Neural progenitor cell (in vitro differentiated cells): ENCODE measurements at regions not wholly inside any gene's neighbourhood (a gene's known extent, or its start where the extent isn't known, plus 50 kb on each side); places are given as distances from the start of the nearest gene placed in this dataset.

ENCODE experiments used
- DNase-seq: peaks from one replicate; pipeline ENCODE4 v3.0.0-alpha.2; 2016; ENCODE audit warnings: low spot score
- H2AFZ ChIP-seq: fragments of 200-600 bp; sonication (generic); replicated peaks from 2 replicates; pipeline ENCODE4 v1.6.1; 2016; ENCODE audit warnings: antibody characterized with exemption
- H3F3A ChIP-seq: fragments of 200-600 bp; sonication (generic); 2 replicates; pipeline ENCODE4 v1.6.1; 2016; ENCODE audit warnings: antibody characterized with exemption, low read depth
- H3K27ac ChIP-seq: fragments of 200-600 bp; sonication (generic); 2 replicates; pipeline ENCODE4 v1.5.1; 2016; ENCODE audit warnings: mild to moderate bottlenecking
- H3K27me3 ChIP-seq: fragments of 200-600 bp; sonication (generic); 2 replicates; pipeline ENCODE4 v1.6.1; 2016; ENCODE audit warnings: mild to moderate bottlenecking, moderate library complexity
- H3K36me3 ChIP-seq: fragments of 200-600 bp; sonication (generic); 2 replicates; pipeline ENCODE4 v1.5.1; 2016
- H3K4me1 ChIP-seq: fragments of 200-600 bp; sonication (generic); 2 replicates; pipeline ENCODE4 v1.6.1; 2016; ENCODE audit warnings: mixed run types
- H3K4me2 ChIP-seq: fragments of 200-600 bp; sonication (generic); 2 replicates; pipeline ENCODE4 v1.6.1; 2016
- H3K4me3 ChIP-seq: fragments of 200-600 bp; sonication (generic); 2 replicates; pipeline ENCODE4 v1.5.1; 2016
- H3K79me2 ChIP-seq: fragments of 200-600 bp; sonication (generic); 2 replicates; pipeline ENCODE4 v1.6.1; 2016; ENCODE audit warnings: low read depth
- H3K9ac ChIP-seq: fragments of 200-600 bp; sonication (generic); 2 replicates; pipeline ENCODE4 v1.6.1; 2016
- H3K9me3 ChIP-seq: fragments of 200-600 bp; sonication (generic); 2 replicates; pipeline ENCODE4 v1.5.1; 2016; ENCODE audit warnings: low read depth
- H4K20me1 ChIP-seq: fragments of 200-600 bp; sonication (generic); 2 replicates; pipeline ENCODE4 v1.6.1; 2016; ENCODE audit warnings: low read depth
- H3K27ac Mint-ChIP-seq: 3 replicates; pipeline ENCODE4 v1.8.0; 2021; ENCODE audit warnings: mixed read lengths
- H3K27me3 Mint-ChIP-seq: 2 replicates; pipeline ENCODE4 v1.8.0; 2022; ENCODE audit warnings: low read depth, mild to moderate bottlenecking, inconsistent platforms, moderate library complexity, mixed read lengths; ENCODE audit not compliant: insufficient read depth
- H3K36me3 Mint-ChIP-seq: 3 replicates; pipeline ENCODE4 v1.8.0; 2021; ENCODE audit warnings: mixed read lengths
- H3K4me1 Mint-ChIP-seq: 3 replicates; pipeline ENCODE4 v1.8.0; 2021; ENCODE audit warnings: mixed read lengths
- H3K4me3 Mint-ChIP-seq: 3 replicates; pipeline ENCODE4 v1.8.0; 2021; ENCODE audit warnings: mild to moderate bottlenecking, moderate library complexity, mixed read lengths
- H3K9me3 Mint-ChIP-seq: 3 replicates; pipeline ENCODE4 v1.8.0; 2020; ENCODE audit warnings: mixed read lengths
- EZH2 ChIP-seq: fragments of 200-600 bp; sonication (generic); IDR thresholded peaks from 2 replicates; pipeline ENCODE4 v1.6.1; 2017; ENCODE audit warnings: antibody characterized with exemption, mild to moderate bottlenecking, moderate library complexity
- EZH2phosphoT487 ChIP-seq: fragments of 200-600 bp; sonication (generic); IDR thresholded peaks from 2 replicates; pipeline ENCODE4 v1.6.1; 2017; ENCODE audit warnings: antibody characterized with exemption
- TF ChIP-seq, protein P1 (sequence below): fragments of 200-600 bp; sonication (generic); IDR thresholded peaks from 2 replicates; pipeline ENCODE4 v1.5.1; 2017; ENCODE audit warnings: antibody characterized with exemption, mild to moderate bottlenecking

DNA sequence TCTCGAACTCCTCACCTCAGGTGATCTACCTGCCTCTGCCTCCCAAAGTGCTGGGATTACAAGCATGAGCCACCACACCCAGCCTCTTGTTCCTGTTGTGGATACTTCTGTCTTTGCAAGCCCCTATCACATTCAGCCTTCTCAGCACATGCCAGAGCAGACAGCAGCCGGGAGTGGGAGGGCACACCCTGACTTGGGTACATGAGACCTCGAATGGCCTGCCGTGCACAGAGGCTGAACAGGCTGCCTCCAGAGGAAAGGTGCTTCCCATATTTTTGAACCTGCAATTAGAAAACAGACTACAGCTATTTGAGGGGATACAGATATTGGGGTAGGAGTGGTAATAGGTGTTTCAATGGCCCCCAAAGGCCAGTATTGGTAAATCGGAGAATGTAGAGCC lies 307.3 kb upstream of the DIO3 start:
- Histone ChIP-seq H3K9ac (no peak overlapping the region), H3K27ac (no peak overlapping the region), H3K4me3 (no peak overlapping the region), H3K4me2 (no peak overlapping the region), H3K4me1 (no peaks in the 10 kb centered on the region), H3F3A (no peaks in the 10 kb centered on the region), H3K27me3 (no peaks in the 10 kb centered on the region), H2AFZ (no peak overlapping the region), H3K36me3 (no peaks in the 10 kb centered on the region), H3K9me3 (no peaks in the 10 kb centered on the region), H3K79me2 (no peaks in the 10 kb centered on the region), H4K20me1 (no peaks in the 10 kb centered on the region)
- Mint-ChIP-seq H3K36me3 (no peaks in the 10 kb centered on the region), H3K4me3 (no peak overlapping the region), H3K27me3 (peaks cover 4% of the 10 kb centered on the region), H3K4me1 (no peaks in the 10 kb centered on the region), H3K9me3 (no peaks in the 10 kb centered on the region), H3K27ac (no peak overlapping the region)
- no peak for DNase-seq
- TF ChIP-seq EZH2phosphoT487 = no peak
- TF ChIP-seq, protein P1, sequence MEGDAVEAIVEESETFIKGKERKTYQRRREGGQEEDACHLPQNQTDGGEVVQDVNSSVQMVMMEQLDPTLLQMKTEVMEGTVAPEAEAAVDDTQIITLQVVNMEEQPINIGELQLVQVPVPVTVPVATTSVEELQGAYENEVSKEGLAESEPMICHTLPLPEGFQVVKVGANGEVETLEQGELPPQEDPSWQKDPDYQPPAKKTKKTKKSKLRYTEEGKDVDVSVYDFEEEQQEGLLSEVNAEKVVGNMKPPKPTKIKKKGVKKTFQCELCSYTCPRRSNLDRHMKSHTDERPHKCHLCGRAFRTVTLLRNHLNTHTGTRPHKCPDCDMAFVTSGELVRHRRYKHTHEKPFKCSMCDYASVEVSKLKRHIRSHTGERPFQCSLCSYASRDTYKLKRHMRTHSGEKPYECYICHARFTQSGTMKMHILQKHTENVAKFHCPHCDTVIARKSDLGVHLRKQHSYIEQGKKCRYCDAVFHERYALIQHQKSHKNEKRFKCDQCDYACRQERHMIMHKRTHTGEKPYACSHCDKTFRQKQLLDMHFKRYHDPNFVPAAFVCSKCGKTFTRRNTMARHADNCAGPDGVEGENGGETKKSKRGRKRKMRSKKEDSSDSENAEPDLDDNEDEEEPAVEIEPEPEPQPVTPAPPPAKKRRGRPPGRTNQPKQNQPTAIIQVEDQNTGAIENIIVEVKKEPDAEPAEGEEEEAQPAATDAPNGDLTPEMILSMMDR = no peak
- TF ChIP-seq EZH2 = no peak

DNA sequence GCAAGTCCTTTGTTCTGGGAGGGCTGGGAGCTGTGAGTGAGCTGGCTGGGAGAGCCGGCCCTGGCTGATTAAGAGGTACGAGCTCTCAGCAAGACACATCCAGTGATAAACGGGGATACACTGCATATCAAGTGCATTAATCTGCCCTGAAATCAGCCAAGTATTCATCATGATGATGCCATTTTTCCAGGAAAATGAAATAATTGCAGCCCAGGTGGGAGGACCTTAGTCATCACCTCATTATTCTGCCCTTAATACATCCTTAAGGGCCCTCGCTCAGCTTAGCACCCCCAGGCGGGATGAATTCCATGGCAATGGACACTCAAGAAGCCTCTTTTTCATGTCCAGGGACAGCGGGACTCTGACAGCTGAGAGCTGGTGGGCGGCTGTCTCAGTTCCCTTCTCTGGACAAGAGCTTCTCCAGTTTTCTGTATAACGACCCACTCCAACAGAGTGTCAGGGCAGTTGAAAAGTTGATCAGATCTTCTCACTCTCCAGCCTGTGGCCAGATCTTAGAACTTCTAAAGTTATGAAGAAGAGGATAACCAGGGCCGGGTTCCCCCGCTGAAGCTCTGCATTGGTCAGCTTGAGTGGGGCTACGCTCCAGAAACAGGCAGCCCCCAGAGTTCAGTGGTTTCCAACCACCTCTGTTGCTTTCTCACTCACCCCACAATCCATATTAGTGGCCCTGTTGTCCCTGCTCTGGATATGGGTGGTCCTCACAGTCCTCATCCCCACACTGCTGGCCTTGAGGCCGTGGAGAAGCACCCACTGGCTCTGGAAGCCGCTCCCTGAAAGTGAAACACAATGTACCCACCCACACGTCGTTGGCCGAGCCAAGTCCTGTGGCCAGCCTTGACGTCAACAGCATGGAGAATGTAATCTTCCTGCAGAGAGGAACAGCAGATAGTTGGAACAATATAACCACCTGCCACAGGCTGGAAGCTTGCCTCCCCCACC lies 306.2 kb upstream of the DIO3 start:
- Mint-ChIP-seq H3K4me1 (no peaks in the 10 kb centered on the region), H3K36me3 (no peaks in the 10 kb centered on the region), H3K4me3 (no peak overlapping the region), H3K9me3 (no peaks in the 10 kb centered on the region), H3K27me3 (peaks cover 4% of the 10 kb centered on the region), H3K27ac (no peak overlapping the region)
- no peaks in the 10 kb centered on the region for H3K9me3 ChIP-seq
- no peak for TF ChIP-seq EZH2
- H3K79me2 ChIP-seq = no peaks in the 10 kb centered on the region
- H3K4me3 ChIP-seq = no peak overlapping the region
- H3K27me3 ChIP-seq = no peaks in the 10 kb centered on the region
- no peaks in the 10 kb centered on the region for H3K4me1 ChIP-seq
- H2AFZ ChIP-seq = no peak overlapping the region
- no peak overlapping the region for H3K27ac ChIP-seq
- H3F3A ChIP-seq = no peaks in the 10 kb centered on the region
- DNase-seq = no peak
- H3K9ac ChIP-seq = no peak overlapping the region
- no peak overlapping the region for H3K4me2 ChIP-seq
- H4K20me1 ChIP-seq = no peaks in the 10 kb centered on the region
- H3K36me3 ChIP-seq = no peaks in the 10 kb centered on the region

DNA sequence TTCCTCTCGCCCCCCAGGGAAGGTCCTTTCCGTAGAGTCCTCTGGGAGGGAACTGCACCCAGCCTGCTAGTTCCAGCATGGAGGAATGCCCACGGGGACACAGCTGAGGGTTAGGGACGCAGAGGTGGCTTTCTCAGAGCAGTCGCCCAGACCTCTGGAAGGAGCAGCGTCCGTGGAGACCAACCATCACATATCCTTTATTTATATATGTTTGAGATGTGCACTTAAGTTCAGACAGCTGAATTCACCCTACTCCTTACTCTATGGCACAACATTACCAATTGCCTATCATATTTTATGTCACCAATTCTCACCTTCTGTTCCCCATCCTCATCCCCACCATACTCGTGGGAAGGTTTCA lies 305.6 kb upstream of the DIO3 start:
- H3K9ac ChIP-seq = no peak overlapping the region
- Mint-ChIP-seq H3K4me1 (no peaks in the 10 kb centered on the region), H3K4me3 (no peak overlapping the region), H3K27me3 (peaks cover 4% of the 10 kb centered on the region), H3K36me3 (no peaks in the 10 kb centered on the region), H3K27ac (no peak overlapping the region), H3K9me3 (no peaks in the 10 kb centered on the region)
- H3K27me3 ChIP-seq = no peaks in the 10 kb centered on the region
- no peaks in the 10 kb centered on the region for H3K4me1 ChIP-seq
- no peaks in the 10 kb centered on the region for H3K79me2 ChIP-seq
- H3K4me2 ChIP-seq = no peak overlapping the region
- H3F3A ChIP-seq = no peaks in the 10 kb centered on the region
- no peak for DNase-seq
- H3K27ac ChIP-seq = no peak overlapping the region
- H2AFZ ChIP-seq = no peak overlapping the region
- TF ChIP-seq, protein P1 = no peak
- TF ChIP-seq EZH2phosphoT487 = no peak
- no peak for TF ChIP-seq EZH2
- H3K4me3 ChIP-seq = no peak overlapping the region
- no peaks in the 10 kb centered on the region for H3K9me3 ChIP-seq
- no peaks in the 10 kb centered on the region for H4K20me1 ChIP-seq
- H3K36me3 ChIP-seq = no peaks in the 10 kb centered on the region

DNA sequence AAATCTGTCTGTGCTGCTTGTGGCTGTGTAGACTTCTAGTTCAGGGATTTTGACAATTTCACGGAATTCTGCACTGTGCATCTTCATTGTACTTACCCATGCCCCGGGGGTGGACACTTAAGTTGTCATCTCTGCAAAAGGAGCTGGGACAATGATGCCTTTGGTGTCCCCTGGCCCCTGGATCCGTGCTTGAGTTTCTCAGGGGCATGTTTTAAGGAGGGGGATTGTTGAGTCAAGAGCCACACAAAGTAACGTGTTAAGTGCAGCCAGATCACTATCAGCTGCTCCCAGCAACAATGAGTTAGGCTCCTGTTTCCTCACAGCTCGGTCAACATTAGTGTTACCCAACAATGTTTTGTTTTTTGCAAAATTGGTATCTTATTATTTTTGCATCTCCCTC lies 305.0 kb upstream of the DIO3 start:
- DNase-seq = no peak
- no peak overlapping the region for H3K4me3 ChIP-seq

More for the DNA sequence above, 305.0 kb upstream of the DIO3 start:
- H4K20me1 ChIP-seq = no peaks in the 10 kb centered on the region
- no peak overlapping the region for H3K9ac ChIP-seq
- Mint-ChIP-seq H3K27me3 (peaks cover 4% of the 10 kb centered on the region), H3K9me3 (no peaks in the 10 kb centered on the region), H3K4me3 (no peak overlapping the region), H3K36me3 (no peaks in the 10 kb centered on the region), H3K4me1 (no peaks in the 10 kb centered on the region), H3K27ac (no peak overlapping the region)
- no peaks in the 10 kb centered on the region for H3K4me1 ChIP-seq
- no peaks in the 10 kb centered on the region for H3K79me2 ChIP-seq
- TF ChIP-seq EZH2 (no peak), EZH2phosphoT487 (no peak)
- TF ChIP-seq, protein P1 = no peak
- no peaks in the 10 kb centered on the region for H3F3A ChIP-seq
- no peaks in the 10 kb centered on the region for H3K36me3 ChIP-seq
- no peak overlapping the region for H2AFZ ChIP-seq
- no peak overlapping the region for H3K4me2 ChIP-seq
- H3K27me3 ChIP-seq = no peaks in the 10 kb centered on the region
- H3K27ac ChIP-seq = no peak overlapping the region
- H3K9me3 ChIP-seq = no peaks in the 10 kb centered on the region
